Cardiac fibroblast (primary cell): ENCODE measurements at regions not wholly inside any gene's neighbourhood (a gene's known extent, or its start where the extent isn't known, plus 50 kb on each side); places are given as distances from the start of the nearest gene placed in this dataset.
A peak's percentile ranks its signal among the peaks of the same experiment; 100 is the strongest.

Experiments used
- DNase-seq, 2 donors: peaks; one replicate each; pipeline versions ENCODE4 v3.0.0 to v3.0.0-alpha.2; 2010; ENCODE audit warnings: low read depth in 2 of 2
- H3K4me3 ChIP-seq, 2 donors: replicated peaks in 1 of 2; 1 replicate in 1 of 2; 2 replicates in 1 of 2; pipeline ENCODE4 v1.5.1; 2011; ENCODE audit warnings: low read depth in 2 of 2, low read length in 2 of 2, mild to moderate bottlenecking in 2 of 2, moderate library complexity in 1 of 2
- TF ChIP-seq, protein P1 (sequence below): IDR thresholded peaks from one replicate; pipeline ENCODE4 v1.5.1; 2011; ENCODE audit warnings: low read depth, mild to moderate bottlenecking, low read length, inconsistent platforms

DNA sequence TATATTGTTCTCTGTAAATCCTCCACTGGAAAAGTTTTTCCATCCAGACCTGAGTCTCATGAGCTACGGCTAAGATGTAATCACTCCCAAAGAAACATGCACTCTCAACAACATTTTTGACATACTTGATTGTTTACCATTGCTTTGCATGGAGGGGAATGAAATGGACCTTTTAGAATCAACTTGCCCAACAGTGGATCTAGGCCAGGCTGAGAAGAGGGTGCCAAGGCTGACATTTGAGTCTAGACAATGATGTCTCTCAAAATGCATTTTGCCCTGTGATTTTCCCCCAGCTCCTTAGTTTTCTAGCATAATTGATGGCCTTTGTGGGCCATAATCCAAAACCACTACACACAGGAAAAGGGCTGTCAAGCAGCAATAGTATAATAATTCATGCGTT lies 297.9 kb upstream of the KLF6 start:
- DNase-seq = peak in 1 of 2 donors; percentile 75
- TF ChIP-seq, protein P1, sequence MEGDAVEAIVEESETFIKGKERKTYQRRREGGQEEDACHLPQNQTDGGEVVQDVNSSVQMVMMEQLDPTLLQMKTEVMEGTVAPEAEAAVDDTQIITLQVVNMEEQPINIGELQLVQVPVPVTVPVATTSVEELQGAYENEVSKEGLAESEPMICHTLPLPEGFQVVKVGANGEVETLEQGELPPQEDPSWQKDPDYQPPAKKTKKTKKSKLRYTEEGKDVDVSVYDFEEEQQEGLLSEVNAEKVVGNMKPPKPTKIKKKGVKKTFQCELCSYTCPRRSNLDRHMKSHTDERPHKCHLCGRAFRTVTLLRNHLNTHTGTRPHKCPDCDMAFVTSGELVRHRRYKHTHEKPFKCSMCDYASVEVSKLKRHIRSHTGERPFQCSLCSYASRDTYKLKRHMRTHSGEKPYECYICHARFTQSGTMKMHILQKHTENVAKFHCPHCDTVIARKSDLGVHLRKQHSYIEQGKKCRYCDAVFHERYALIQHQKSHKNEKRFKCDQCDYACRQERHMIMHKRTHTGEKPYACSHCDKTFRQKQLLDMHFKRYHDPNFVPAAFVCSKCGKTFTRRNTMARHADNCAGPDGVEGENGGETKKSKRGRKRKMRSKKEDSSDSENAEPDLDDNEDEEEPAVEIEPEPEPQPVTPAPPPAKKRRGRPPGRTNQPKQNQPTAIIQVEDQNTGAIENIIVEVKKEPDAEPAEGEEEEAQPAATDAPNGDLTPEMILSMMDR = no peak

DNA sequence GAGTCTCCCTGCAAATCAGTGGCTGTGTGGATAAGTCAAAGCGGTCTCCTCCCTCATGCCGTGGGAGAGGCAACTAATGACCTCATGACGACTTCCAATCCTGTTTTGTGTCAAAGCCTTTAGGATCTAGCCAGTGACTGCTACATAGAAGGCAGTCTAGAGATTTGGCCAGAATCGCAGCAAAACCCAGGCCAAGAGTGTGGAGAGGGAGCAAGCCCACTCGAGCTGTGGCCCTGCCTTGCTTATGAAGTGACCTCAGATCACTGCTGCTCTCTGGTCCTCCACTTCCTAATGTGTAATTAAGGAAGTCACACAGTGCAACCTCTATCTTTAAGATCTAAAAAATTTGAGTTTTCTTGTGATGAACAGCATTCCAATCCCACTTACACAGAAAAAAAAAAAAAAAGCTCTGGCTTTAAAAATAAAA lies 296.7 kb upstream of the KLF6 start:
- peak; percentile 35 to 72 for DNase-seq
- H3K4me3 ChIP-seq = no peak overlapping the region
- TF ChIP-seq, protein P1 = no peak

More for the DNA sequence above, 297.9 kb upstream of the KLF6 start:
- H3K4me3 ChIP-seq = no peak overlapping the region

DNA sequence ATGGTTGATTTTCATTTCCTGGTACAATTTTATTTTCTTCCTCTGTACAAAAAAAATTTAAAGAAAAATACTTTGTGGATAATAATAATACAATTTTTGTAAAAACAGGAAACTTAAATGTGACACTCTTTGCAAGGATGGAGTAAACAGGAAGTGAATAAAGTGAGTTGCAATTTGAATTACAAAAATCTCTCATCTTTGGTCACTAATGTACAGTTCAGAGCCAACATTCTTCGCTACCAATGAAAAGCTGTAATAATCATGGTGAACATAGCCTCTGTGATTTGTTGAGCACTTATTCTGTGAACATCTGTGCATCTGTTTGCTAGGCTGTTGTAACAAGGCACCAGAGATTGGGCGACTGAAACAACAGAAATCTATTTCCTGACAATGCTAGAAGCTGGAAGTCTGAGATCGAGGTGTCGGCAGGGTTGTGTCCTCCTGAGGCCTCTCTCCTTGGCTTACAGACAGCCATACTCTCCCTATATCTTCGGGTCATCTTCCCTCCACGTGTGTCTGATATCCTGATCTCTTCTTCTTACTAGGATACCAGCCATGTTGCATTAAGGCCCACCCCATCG lies 295.3 kb upstream of the KLF6 start:
- TF ChIP-seq, protein P1 = no peak
- no peak for DNase-seq
- no peak overlapping the region for H3K4me3 ChIP-seq

DNA sequence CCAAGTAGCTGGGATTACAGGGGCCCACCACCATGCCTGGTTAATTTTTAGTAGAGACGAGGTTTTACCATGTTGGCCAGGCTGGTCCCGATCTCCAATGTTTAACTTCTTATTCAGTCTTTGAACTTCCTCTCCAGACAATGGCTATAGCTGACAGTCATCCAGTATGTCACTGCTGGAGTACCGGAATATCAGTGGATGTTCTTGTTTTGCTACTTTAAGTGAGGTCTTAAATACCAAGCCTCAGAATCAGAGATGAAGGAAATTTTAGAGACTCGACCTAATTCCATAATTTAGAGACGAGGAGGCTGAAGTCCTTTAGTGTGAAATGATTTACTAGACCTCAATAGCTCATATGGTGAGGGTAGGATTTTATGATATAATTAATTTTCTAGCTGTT lies 294.8 kb upstream of the KLF6 start:
- H3K4me3 ChIP-seq = no peak overlapping the region
- TF ChIP-seq, protein P1 = no peak
- no peak for DNase-seq

DNA sequence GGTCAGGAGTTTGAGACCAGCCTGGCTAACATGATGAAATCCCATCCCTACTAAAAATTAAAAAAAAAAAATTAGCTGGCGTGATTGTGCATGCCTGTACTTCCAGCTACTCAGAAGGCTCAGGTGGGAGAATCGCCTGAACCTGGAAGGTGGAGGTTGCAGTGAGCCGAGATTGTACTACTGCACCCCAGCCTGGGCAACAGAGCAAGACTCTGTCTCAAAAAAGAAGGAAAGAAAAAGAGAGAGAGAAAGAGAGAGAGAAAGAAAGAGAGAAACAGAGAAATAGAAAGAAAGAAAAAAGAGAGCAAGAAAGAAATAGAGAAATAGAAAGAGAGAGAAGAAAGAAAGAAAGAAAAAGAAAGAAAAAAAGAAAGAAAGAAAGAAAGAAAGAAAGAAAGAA lies 292.8 kb upstream of the KLF6 start:
- no peak overlapping the region for H3K4me3 ChIP-seq
- TF ChIP-seq, protein P1 = no peak
- DNase-seq = no peak

DNA sequence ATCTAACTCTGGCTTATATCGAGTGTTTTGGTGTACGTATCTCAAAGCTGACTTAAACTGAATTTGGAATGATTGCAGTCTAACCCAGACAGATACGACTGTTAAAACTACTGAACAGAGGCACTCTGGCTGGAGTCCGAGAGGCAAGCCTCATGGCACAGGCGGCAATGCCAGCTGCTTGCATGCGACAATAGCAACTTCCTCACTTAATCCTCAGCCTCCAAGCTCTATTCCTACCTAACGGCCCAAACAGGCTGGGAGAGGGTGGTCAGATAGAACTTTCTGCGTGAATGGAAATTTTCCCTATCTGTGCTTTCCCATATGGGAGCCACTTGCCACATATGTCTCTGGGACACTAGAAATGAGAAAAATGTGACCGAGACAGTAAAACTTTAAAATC lies 292.0 kb upstream of the KLF6 start:
- TF ChIP-seq, protein P1 = no peak
- H3K4me3 ChIP-seq = no peak overlapping the region
- DNase-seq = no peak

DNA sequence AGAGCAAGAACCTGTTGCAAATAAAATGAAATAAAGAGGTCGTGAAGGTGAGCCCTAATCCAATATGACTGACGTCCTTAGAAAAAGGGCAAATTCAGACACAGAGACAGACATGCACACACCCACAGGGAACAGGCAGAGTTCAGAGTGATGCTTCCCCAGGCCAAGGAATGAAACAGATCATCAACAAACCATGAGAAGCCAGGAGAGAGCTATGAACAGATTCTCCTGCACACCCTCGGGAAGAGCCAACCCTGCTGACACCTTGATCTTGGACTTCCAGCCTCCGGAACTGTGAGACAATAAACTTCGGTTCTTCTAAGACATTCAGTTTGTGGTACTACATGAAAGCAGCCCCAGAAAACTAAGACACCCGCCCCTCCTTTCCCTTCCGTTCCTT lies 290.4 kb upstream of the KLF6 start:
- H3K4me3 ChIP-seq = no peak overlapping the region
- DNase-seq = no peak
- TF ChIP-seq, protein P1 = no peak
